WTC11 (cell line): ENCODE measurements at regions not wholly inside any gene's neighbourhood (a gene's known extent, or its start where the extent isn't known, plus 50 kb on each side); places are given as distances from the start of the nearest gene placed in this dataset.
A peak's percentile ranks its signal among the peaks of the same experiment; 100 is the strongest.

Source experiments
- ATAC-seq: fragments of 200-7000 bp; cut with Tn5 transposase; 2 replicates; pipeline ENCODE4 v1.10.0; 2021; ENCODE audit warnings: mild to moderate bottlenecking, moderate library complexity
- CTCF ChIA-PET: fragments of 300-600 bp; sonication (Branson Sonifier 250); formaldehyde crosslinking; loops from one replicate; lab custom pipeline; 2021; ENCODE audit warnings: antibody characterized with exemption; lab: Charles Lee
- POLR2A ChIA-PET: fragments of 350-600 bp; sonication (Branson Sonifier 250); formaldehyde crosslinking; loops from one replicate; lab custom pipeline; 2021; ENCODE audit warnings: antibody characterized with exemption; lab: Charles Lee
- DNase-seq: peaks from one replicate; pipeline ENCODE4 v3.0.0; 2021; ENCODE audit warnings: low spot score
- H3K27ac Mint-ChIP-seq: 2 replicates; pipeline ENCODE4 v1.8.0; 2021; ENCODE audit warnings: mixed read lengths
- H3K27me3 Mint-ChIP-seq: 2 replicates; pipeline ENCODE4 v1.8.0; 2021; ENCODE audit warnings: low read depth, mild to moderate bottlenecking, moderate library complexity, mixed read lengths
- H3K36me3 Mint-ChIP-seq: 2 replicates; pipeline ENCODE4 v1.8.0; 2021; ENCODE audit warnings: mixed read lengths
- H3K4me1 Mint-ChIP-seq: 2 replicates; pipeline ENCODE4 v1.8.0; 2022; ENCODE audit warnings: mixed read lengths
- H3K4me3 Mint-ChIP-seq: 2 replicates; pipeline ENCODE4 v1.8.0; 2021; ENCODE audit warnings: mild to moderate bottlenecking, moderate library complexity, mixed read lengths
- H3K9me3 Mint-ChIP-seq: 2 replicates; pipeline ENCODE4 v1.8.0; 2021; ENCODE audit warnings: mixed read lengths
- AR ChIP-seq: fragments of 250-450 bp; sonication (Bioruptor Pico); IDR thresholded peaks from 2 replicates; pipeline ENCODE4 v1.9.0; 2021; ENCODE audit warnings: mild to moderate bottlenecking
- CTCF ChIP-seq: fragments of 200-600 bp; IDR thresholded peaks from 2 replicates; pipeline ENCODE4 v1.8.0; 2022; ENCODE audit warnings: antibody characterized with exemption
- FOXP1 ChIP-seq: sonication (generic); formaldehyde crosslinking; IDR thresholded peaks from 2 replicates; pipeline ENCODE4 v1.8.0; 2022; ENCODE audit warnings: missing genetic modification reagents, mild to moderate bottlenecking, moderate library complexity, borderline replicate concordance
- IRF2 ChIP-seq: sonication (generic); formaldehyde crosslinking; IDR thresholded peaks from 2 replicates; pipeline ENCODE4 v1.8.0; 2022; ENCODE audit warnings: low read depth, missing genetic modification reagents, borderline replicate concordance
- NR2C2 ChIP-seq: sonication (generic); formaldehyde crosslinking; IDR thresholded peaks from 2 replicates; pipeline ENCODE4 v1.8.0; 2022; ENCODE audit warnings: mild to moderate bottlenecking, missing genetic modification reagents
- PRDM15 ChIP-seq: sonication (generic); formaldehyde crosslinking; IDR thresholded peaks from 2 replicates; pipeline ENCODE4 v1.8.0; 2022; ENCODE audit warnings: missing genetic modification reagents
- TEAD1 ChIP-seq: sonication (generic); formaldehyde crosslinking; IDR thresholded peaks from 2 replicates; pipeline ENCODE4 v1.8.0; 2022; ENCODE audit warnings: mild to moderate bottlenecking, missing genetic modification reagents
- ZBTB21 ChIP-seq: sonication (generic); formaldehyde crosslinking; IDR thresholded peaks from 2 replicates; pipeline ENCODE4 v1.8.1; 2023; ENCODE audit warnings: mild to moderate bottlenecking, missing genetic modification reagents, borderline replicate concordance
- ZBTB43 ChIP-seq: sonication (generic); formaldehyde crosslinking; IDR thresholded peaks from 2 replicates; pipeline ENCODE4 v1.8.1; 2023; ENCODE audit warnings: mild to moderate bottlenecking, missing genetic modification reagents
- ZNF121 ChIP-seq: sonication (generic); formaldehyde crosslinking; IDR thresholded peaks from 2 replicates; pipeline ENCODE4 v1.8.0; 2023; ENCODE audit warnings: missing genetic modification reagents
- ZNF281 ChIP-seq: sonication (generic); formaldehyde crosslinking; IDR thresholded peaks from 2 replicates; pipeline ENCODE4 v1.8.0; 2023; ENCODE audit warnings: mild to moderate bottlenecking, missing genetic modification reagents
- ZNF532 ChIP-seq: fragments of 250-450 bp; sonication (Bioruptor Pico); IDR thresholded peaks from 2 replicates; pipeline ENCODE4 v1.9.0; 2021; ENCODE audit warnings: mild to moderate bottlenecking, borderline replicate concordance
- ZSCAN18 ChIP-seq: fragments of 250-450 bp; sonication (Bioruptor Pico); IDR thresholded peaks from 2 replicates; pipeline ENCODE4 v2.1.2; 2022; ENCODE audit warnings: mild to moderate bottlenecking, moderate library complexity

- TF ChIP-seq ZBTB43 (CRISPR knock-in tag), result peak; percentile 28; the same call in 1 of the 2 replicates
Observed at GRCh38 chr9:129436751-129437625, 183.9 kb downstream of the C9orf50 start (continued).

DNA sequence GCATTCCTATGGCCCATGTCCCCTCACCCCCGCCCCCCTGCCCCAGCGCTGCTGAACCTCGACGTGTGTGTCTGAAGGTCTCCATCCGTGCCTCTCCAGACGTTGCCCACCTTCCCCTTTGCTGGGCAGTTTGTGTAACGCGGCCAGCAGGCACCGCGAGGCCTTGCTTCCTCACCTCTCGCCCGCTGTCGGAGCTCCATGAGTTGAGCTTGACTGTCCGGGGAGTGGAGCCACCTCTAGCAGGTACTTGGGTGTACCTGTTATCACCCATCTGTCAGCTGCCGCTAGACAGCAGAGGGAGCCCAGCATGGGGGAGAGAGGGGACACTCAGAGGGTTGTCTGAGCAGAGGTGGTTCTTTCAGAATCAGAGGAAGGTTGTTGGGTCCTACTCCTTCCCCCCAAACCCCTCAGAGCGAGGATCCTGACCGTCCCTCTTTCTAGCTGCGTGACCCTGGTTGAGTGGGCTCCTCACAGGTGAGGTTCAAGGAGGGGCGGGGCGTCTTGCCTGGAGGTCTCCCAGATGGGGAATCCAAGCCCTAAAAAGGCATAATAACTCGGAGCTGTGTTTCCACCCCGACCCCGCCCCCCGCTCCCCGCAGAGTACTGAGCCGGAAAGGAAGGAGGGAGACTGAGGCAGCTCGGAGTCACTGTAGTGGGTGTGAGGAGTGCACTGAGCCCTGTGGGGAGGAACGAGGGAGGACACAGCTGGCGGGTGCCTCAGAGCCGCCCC is 184.7 kb downstream of the C9orf50 start:
- H3K9me3 Mint-ChIP-seq, result peaks cover 3% of the 10 kb centered on the region; the same call in 1 of the 2 replicates
- peaks cover 96% of the 10 kb centered on the region for H3K27me3 Mint-ChIP-seq
- POLR2A ChIA-PET, result interaction anchor here (0.9 to 1.3 kb wide), 2 partner anchors 23 to 258 kb away, joined by 3 to 5 read pairs; partner anchors contain the start of gene IER5L
- ATAC-seq, result no peak; the same call in 1 of the 2 replicates
- no peak for DNase-seq
- peaks cover 24% of the 10 kb centered on the region for H3K4me1 Mint-ChIP-seq
- H3K27ac Mint-ChIP-seq, result no peak overlapping the region
- peak overlapping the region; percentile 81 for H3K4me3 Mint-ChIP-seq
- CTCF ChIA-PET, result interaction anchor here (0.6 to 1.9 kb wide), 8 partner anchors 9 to 304 kb away, joined by 3 to 5 read pairs (median 4); no protein-coding TSS in a partner anchor
- no peaks in the 10 kb centered on the region for H3K36me3 Mint-ChIP-seq
- no peak for TF ChIP-seq ZNF281 (CRISPR knock-in tag)
- TF ChIP-seq IRF2 (CRISPR knock-in tag), result no peak
- no peak for TF ChIP-seq CTCF
- no peak for TF ChIP-seq TEAD1
- TF ChIP-seq NR2C2, result no peak
- no peak for TF ChIP-seq ZSCAN18 (CRISPR knock-in tag)
- no peak for TF ChIP-seq ZBTB21
- no peak for TF ChIP-seq FOXP1
- TF ChIP-seq ZNF532, result no peak
- no peak for TF ChIP-seq AR (CRISPR knock-in tag)
- TF ChIP-seq ZNF121, result no peak
- no peak for TF ChIP-seq PRDM15 (CRISPR knock-in tag)
